ENCODE measurements at regions not wholly inside any gene's neighbourhood (a gene's known extent, or its start where the extent isn't known, plus 50 kb on each side); places are given as distances from the start of the nearest gene placed in this dataset.

GRCh38 chr21:34192646-34193285 lies 119.4 kb downstream of the MRPS6 start:
- Histone ChIP-seq H3K4me3 (ENCODE audit: low read length) (no peak overlapping the region), H3K27me3 (ENCODE audit: control insufficient read depth, insufficient read depth, low read length) (no peaks in the 10 kb centered on the region), H3K4me1 (ENCODE audit: control insufficient read depth, insufficient read depth, low read length) (no peaks in the 10 kb centered on the region), H3K9ac (ENCODE audit: low read length) (no peak overlapping the region), H3K27ac (ENCODE audit: low read depth, low read length) (no peak overlapping the region), H3K36me3 (ENCODE audit: control insufficient read depth, insufficient read depth, low read length) (no peaks in the 10 kb centered on the region)

- no peaks in the 10 kb centered on the region for H3K27me3 ChIP-seq (ENCODE audit: control insufficient read depth, insufficient read depth, low read length)
- no peaks in the 10 kb centered on the region for H3K4me1 ChIP-seq (ENCODE audit: control insufficient read depth, insufficient read depth, low read length)
- H3K4me3 ChIP-seq (ENCODE audit: low read length) = no peak overlapping the region
- H3K36me3 ChIP-seq (ENCODE audit: control insufficient read depth, insufficient read depth, low read length) = no peaks in the 10 kb centered on the region
- no peak overlapping the region for H3K9ac ChIP-seq (ENCODE audit: low read length)
- H3K27ac ChIP-seq (ENCODE audit: low read depth, low read length) = no peak overlapping the region
Observed at GRCh38 chr21:34195335-34195734, 122.0 kb downstream of the MRPS6 start.

- Histone ChIP-seq H3K9ac (ENCODE audit: low read length) (no peak overlapping the region), H3K36me3 (ENCODE audit: control insufficient read depth, insufficient read depth, low read length) (no peaks in the 10 kb centered on the region), H3K4me1 (ENCODE audit: control insufficient read depth, insufficient read depth, low read length) (peaks cover 6% of the 10 kb centered on the region), H3K27ac (ENCODE audit: low read depth, low read length) (no peak overlapping the region), H3K4me3 (ENCODE audit: low read length) (no peak overlapping the region), H3K27me3 (ENCODE audit: control insufficient read depth, insufficient read depth, low read length) (no peaks in the 10 kb centered on the region)
Observed at GRCh38 chr21:34196996-34197395, 123.6 kb downstream of the MRPS6 start.

GRCh38 chr21:34197561-34197960 lies 124.2 kb downstream of the MRPS6 start:
- Histone ChIP-seq H3K4me3 (ENCODE audit: low read length) (no peak overlapping the region), H3K27ac (ENCODE audit: low read depth, low read length) (no peak overlapping the region), H3K4me1 (ENCODE audit: control insufficient read depth, insufficient read depth, low read length) (peaks cover 8% of the 10 kb centered on the region), H3K9ac (ENCODE audit: low read length) (no peak overlapping the region), H3K27me3 (ENCODE audit: control insufficient read depth, insufficient read depth, low read length) (no peaks in the 10 kb centered on the region), H3K36me3 (ENCODE audit: control insufficient read depth, insufficient read depth, low read length) (no peaks in the 10 kb centered on the region)

GRCh38 chr21:34198231-34199120 lies 125.1 kb downstream of the MRPS6 start:
- Histone ChIP-seq H3K9ac (ENCODE audit: low read length) (no peak overlapping the region), H3K27me3 (ENCODE audit: control insufficient read depth, insufficient read depth, low read length) (no peaks in the 10 kb centered on the region), H3K4me3 (ENCODE audit: low read length) (no peak overlapping the region), H3K4me1 (ENCODE audit: control insufficient read depth, insufficient read depth, low read length) (peaks cover 14% of the 10 kb centered on the region), H3K27ac (ENCODE audit: low read depth, low read length) (no peak overlapping the region), H3K36me3 (ENCODE audit: control insufficient read depth, insufficient read depth, low read length) (no peaks in the 10 kb centered on the region)

GRCh38 chr21:34199121-34199910 lies 125.9 kb downstream of the MRPS6 start:
- Histone ChIP-seq H3K27me3 (ENCODE audit: control insufficient read depth, insufficient read depth, low read length) (no peaks in the 10 kb centered on the region), H3K27ac (ENCODE audit: low read depth, low read length) (no peak overlapping the region), H3K4me3 (ENCODE audit: low read length) (no peak overlapping the region), H3K4me1 (ENCODE audit: control insufficient read depth, insufficient read depth, low read length) (peaks cover 20% of the 10 kb centered on the region), H3K36me3 (ENCODE audit: control insufficient read depth, insufficient read depth, low read length) (no peaks in the 10 kb centered on the region), H3K9ac (ENCODE audit: low read length) (no peak overlapping the region)

- H3K4me1 ChIP-seq (ENCODE audit: control insufficient read depth, insufficient read depth, low read length) = peaks cover 26% of the 10 kb centered on the region
- peak overlapping the region; percentile 24 for H3K4me3 ChIP-seq (ENCODE audit: low read length)
- H3K27me3 ChIP-seq (ENCODE audit: control insufficient read depth, insufficient read depth, low read length) = no peaks in the 10 kb centered on the region
- H3K27ac ChIP-seq (ENCODE audit: low read depth, low read length) = no peak overlapping the region
- H3K9ac ChIP-seq (ENCODE audit: low read length) = no peak overlapping the region
- H3K36me3 ChIP-seq (ENCODE audit: control insufficient read depth, insufficient read depth, low read length) = no peaks in the 10 kb centered on the region
Observed at GRCh38 chr21:34200288-34200905, 127.0 kb downstream of the MRPS6 start.

- peak overlapping the region; percentile 42 for H3K27ac ChIP-seq (ENCODE audit: low read depth, low read length)
- H3K4me1 ChIP-seq (ENCODE audit: control insufficient read depth, insufficient read depth, low read length) = peaks cover 29% of the 10 kb centered on the region
Observed at GRCh38 chr21:34201001-34201400, 127.6 kb downstream of the MRPS6 start.

GRCh38 chr21:34201481-34201858 lies 128.1 kb downstream of the MRPS6 start:
- peak overlapping the region; percentile 42 for H3K27ac ChIP-seq (ENCODE audit: low read depth, low read length)
- no peaks in the 10 kb centered on the region for H3K36me3 ChIP-seq (ENCODE audit: control insufficient read depth, insufficient read depth, low read length)
- H3K9ac ChIP-seq (ENCODE audit: low read length) = no peak overlapping the region
- H3K27me3 ChIP-seq (ENCODE audit: control insufficient read depth, insufficient read depth, low read length) = no peaks in the 10 kb centered on the region
- peaks cover 31% of the 10 kb centered on the region for H3K4me1 ChIP-seq (ENCODE audit: control insufficient read depth, insufficient read depth, low read length)
- peak overlapping the region; percentile 48 for H3K4me3 ChIP-seq (ENCODE audit: low read length)

More at GRCh38 chr21:34201001-34201400, 127.6 kb downstream of the MRPS6 start:
- Histone ChIP-seq H3K36me3 (ENCODE audit: control insufficient read depth, insufficient read depth, low read length) (no peaks in the 10 kb centered on the region), H3K9ac (ENCODE audit: low read length) (no peak overlapping the region), H3K27me3 (ENCODE audit: control insufficient read depth, insufficient read depth, low read length) (no peaks in the 10 kb centered on the region), H3K4me3 (ENCODE audit: low read length) (peak overlapping the region; percentile 48)

GRCh38 chr21:34202553-34203372 lies 129.4 kb downstream of the MRPS6 start:
- H3K9ac ChIP-seq (ENCODE audit: low read length) = no peak overlapping the region
- no peaks in the 10 kb centered on the region for H3K27me3 ChIP-seq (ENCODE audit: control insufficient read depth, insufficient read depth, low read length)
- H3K4me1 ChIP-seq (ENCODE audit: control insufficient read depth, insufficient read depth, low read length) = peaks cover 31% of the 10 kb centered on the region
- no peaks in the 10 kb centered on the region for H3K36me3 ChIP-seq (ENCODE audit: control insufficient read depth, insufficient read depth, low read length)
- H3K27ac ChIP-seq (ENCODE audit: low read depth, low read length) = peak overlapping the region; percentile 71
- peak overlapping the region; percentile 48 for H3K4me3 ChIP-seq (ENCODE audit: low read length)

GRCh38 chr21:34203851-34204420 lies 130.6 kb downstream of the MRPS6 start:
- H3K4me3 ChIP-seq (ENCODE audit: low read length) = no peak overlapping the region
- no peaks in the 10 kb centered on the region for H3K36me3 ChIP-seq (ENCODE audit: control insufficient read depth, insufficient read depth, low read length)
- H3K27ac ChIP-seq (ENCODE audit: low read depth, low read length) = peak overlapping the region; percentile 45
- H3K27me3 ChIP-seq (ENCODE audit: control insufficient read depth, insufficient read depth, low read length) = no peaks in the 10 kb centered on the region
- H3K9ac ChIP-seq (ENCODE audit: low read length) = no peak overlapping the region
- peaks cover 31% of the 10 kb centered on the region for H3K4me1 ChIP-seq (ENCODE audit: control insufficient read depth, insufficient read depth, low read length)

All from rectal smooth muscle tissue (tissue), 1 donor.